Fibroblast of lung (primary cell): ENCODE measurements at regions not wholly inside any gene's neighbourhood (a gene's known extent, or its start where the extent isn't known, plus 50 kb on each side); places are given as distances from the start of the nearest gene placed in this dataset.
A peak's percentile ranks its signal among the peaks of the same experiment; 100 is the strongest.

Source experiments
- DNase-seq, 2 donors: peaks; one replicate each; pipeline versions ENCODE4 v3.0.0 to v3.0.0-alpha.2; 2010; ENCODE audit warnings: low read depth in 2 of 2
- H2AFZ ChIP-seq: 2 replicates; pipeline ENCODE4 v1.5.1; 2012; ENCODE audit warnings: low read length, control low read depth, inconsistent platforms
- H3K27ac ChIP-seq: 2 replicates; pipeline ENCODE4 v1.5.1; 2011; ENCODE audit warnings: low read length, control low read depth; ENCODE audit not compliant: insufficient read depth
- H3K27me3 ChIP-seq: 2 replicates; pipeline ENCODE4 v1.5.1; 2011; ENCODE audit warnings: mild to moderate bottlenecking, low read length; ENCODE audit not compliant: control insufficient read depth, insufficient read depth
- H3K36me3 ChIP-seq: 2 replicates; pipeline ENCODE4 v1.5.1; 2011; ENCODE audit warnings: low read length; ENCODE audit not compliant: control insufficient read depth, insufficient read depth
- H3K4me1 ChIP-seq: 2 replicates; pipeline ENCODE4 v1.5.1; 2011; ENCODE audit warnings: low read length; ENCODE audit not compliant: control insufficient read depth, insufficient read depth; ENCODE audit errors: extremely low read depth
- H3K4me2 ChIP-seq: 2 replicates; pipeline ENCODE4 v1.5.1; 2011; ENCODE audit warnings: low read length, control low read depth; ENCODE audit not compliant: insufficient read depth; ENCODE audit errors: extremely low read depth
- H3K4me3 ChIP-seq, 4 experiments: fragments of 200-600 bp in 1 of 4; sonication (generic) in 1 of 4; replicated peaks in 1 of 4; 2 replicates each; pipeline ENCODE4 v1.5.1; 2011 to 2016; ENCODE audit warnings: low read length in 4 of 4, low read depth in 3 of 4, mild to moderate bottlenecking in 3 of 4, control low read depth in 2 of 4, inconsistent platforms in 1 of 4, mixed read lengths in 1 of 4; ENCODE audit not compliant: insufficient read depth in 1 of 4; ENCODE audit errors: control extremely low read depth in 1 of 4
- H3K79me2 ChIP-seq: 2 replicates; pipeline ENCODE4 v1.5.1; 2012; ENCODE audit warnings: mild to moderate bottlenecking, low read length, inconsistent platforms; ENCODE audit not compliant: control insufficient read depth, insufficient read depth
- H3K9ac ChIP-seq: 2 replicates; pipeline ENCODE4 v1.5.1; 2011; ENCODE audit warnings: mild to moderate bottlenecking, low read length, control low read depth; ENCODE audit not compliant: insufficient read depth
- H3K9me3 ChIP-seq: 2 replicates; pipeline ENCODE4 v1.5.1; 2012; ENCODE audit warnings: low read depth, low read length; ENCODE audit not compliant: control insufficient read depth, insufficient read depth
- H4K20me1 ChIP-seq: 2 replicates; pipeline ENCODE4 v1.5.1; 2011; ENCODE audit warnings: low read length; ENCODE audit not compliant: control insufficient read depth, insufficient read depth; ENCODE audit errors: extremely low read depth
- EZH2 ChIP-seq: IDR thresholded peaks from 2 replicates; pipeline ENCODE4 v1.5.1; 2012; ENCODE audit warnings: low read length, control low read depth, mild to moderate bottlenecking; ENCODE audit errors: missing control alignments
- TF ChIP-seq, protein P1 (sequence below), 2 donors: IDR thresholded peaks in 1 of 2; conservative IDR thresholded peaks in 1 of 2; 1 replicate in 1 of 2; 2 replicates in 1 of 2; pipeline ENCODE4 v1.5.1; 2011 to 2012; ENCODE audit warnings: low read length in 2 of 2, control low read depth in 1 of 2, inconsistent platforms in 1 of 2, low read depth in 1 of 2, mild to moderate bottlenecking in 1 of 2

- Histone ChIP-seq H3K27me3 (no peaks in the 10 kb centered on the region), H3K27ac (no peak overlapping the region), H3K79me2 (no peaks in the 10 kb centered on the region), H3K36me3 (no peaks in the 10 kb centered on the region), H3K9ac (no peak overlapping the region), H2AFZ (no peak overlapping the region), H3K4me1 (no peaks in the 10 kb centered on the region), H4K20me1 (no peaks in the 10 kb centered on the region), H3K4me2 (no peak overlapping the region), H3K9me3 (no peaks in the 10 kb centered on the region), H3K4me3 (no peak overlapping the region)
- TF ChIP-seq EZH2, result no peak
- TF ChIP-seq, protein P1, sequence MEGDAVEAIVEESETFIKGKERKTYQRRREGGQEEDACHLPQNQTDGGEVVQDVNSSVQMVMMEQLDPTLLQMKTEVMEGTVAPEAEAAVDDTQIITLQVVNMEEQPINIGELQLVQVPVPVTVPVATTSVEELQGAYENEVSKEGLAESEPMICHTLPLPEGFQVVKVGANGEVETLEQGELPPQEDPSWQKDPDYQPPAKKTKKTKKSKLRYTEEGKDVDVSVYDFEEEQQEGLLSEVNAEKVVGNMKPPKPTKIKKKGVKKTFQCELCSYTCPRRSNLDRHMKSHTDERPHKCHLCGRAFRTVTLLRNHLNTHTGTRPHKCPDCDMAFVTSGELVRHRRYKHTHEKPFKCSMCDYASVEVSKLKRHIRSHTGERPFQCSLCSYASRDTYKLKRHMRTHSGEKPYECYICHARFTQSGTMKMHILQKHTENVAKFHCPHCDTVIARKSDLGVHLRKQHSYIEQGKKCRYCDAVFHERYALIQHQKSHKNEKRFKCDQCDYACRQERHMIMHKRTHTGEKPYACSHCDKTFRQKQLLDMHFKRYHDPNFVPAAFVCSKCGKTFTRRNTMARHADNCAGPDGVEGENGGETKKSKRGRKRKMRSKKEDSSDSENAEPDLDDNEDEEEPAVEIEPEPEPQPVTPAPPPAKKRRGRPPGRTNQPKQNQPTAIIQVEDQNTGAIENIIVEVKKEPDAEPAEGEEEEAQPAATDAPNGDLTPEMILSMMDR (conservative IDR thresholded peaks at IDR 0.05 in 1 of 2, IDR thresholded peaks at IDR 0.05 in 1 of 2; ENCODE audit: low read depth in 1 of 2, low read length in 2 of 2), result no peak
- no peak for DNase-seq
Observed at GRCh38 chr13:63094717-63095116, 1679.1 kb upstream of the PCDH20 start.

DNA sequence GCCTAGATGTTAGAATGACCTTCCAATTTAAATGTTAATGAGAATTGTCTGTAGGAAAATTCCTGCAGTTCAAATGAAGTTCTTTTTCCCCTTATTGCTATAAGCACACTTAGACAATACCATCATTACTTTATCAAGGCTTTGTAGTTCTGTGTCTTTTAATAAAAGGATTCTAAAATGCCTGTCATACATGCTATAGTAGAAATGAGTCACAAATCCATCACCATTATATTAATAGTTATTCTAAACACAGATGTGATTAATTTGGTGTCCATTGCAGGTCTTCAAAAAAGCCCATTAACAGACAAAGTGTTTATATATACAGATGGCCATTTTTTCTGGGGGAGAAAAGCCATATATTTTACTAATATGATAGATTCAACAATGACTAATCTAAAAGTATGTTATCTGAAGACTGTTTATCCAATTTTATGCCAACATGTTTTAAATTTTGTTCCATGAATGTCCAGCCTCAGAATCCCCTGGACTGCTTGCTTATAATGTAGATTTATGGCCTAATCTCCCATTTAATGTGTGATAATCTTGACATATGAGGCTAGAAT, 1678.3 kb upstream of the PCDH20 start:
- no peak overlapping the region for H3K4me3 ChIP-seq
- H2AFZ ChIP-seq, result no peak overlapping the region
- no peaks in the 10 kb centered on the region for H4K20me1 ChIP-seq
- H3K4me2 ChIP-seq, result no peak overlapping the region
- no peaks in the 10 kb centered on the region for H3K79me2 ChIP-seq
- no peaks in the 10 kb centered on the region for H3K27me3 ChIP-seq
- peak in 1 of 2 donors; percentile 15 for DNase-seq
- H3K9ac ChIP-seq, result no peak overlapping the region
- H3K9me3 ChIP-seq, result no peaks in the 10 kb centered on the region
- no peaks in the 10 kb centered on the region for H3K4me1 ChIP-seq
- H3K27ac ChIP-seq, result no peak overlapping the region
- H3K36me3 ChIP-seq, result no peaks in the 10 kb centered on the region
- TF ChIP-seq EZH2, result no peak
- TF ChIP-seq, protein P1 (conservative IDR thresholded peaks at IDR 0.05 in 1 of 2, IDR thresholded peaks at IDR 0.05 in 1 of 2; ENCODE audit: low read depth in 1 of 2, low read length in 2 of 2), result no peak

- DNase-seq, result peak in 1 of 2 donors; percentile 46
- Histone ChIP-seq H3K9ac (no peak overlapping the region), H3K27ac (no peak overlapping the region), H3K4me2 (no peak overlapping the region), H3K79me2 (no peaks in the 10 kb centered on the region), H3K4me1 (no peaks in the 10 kb centered on the region), H3K9me3 (no peaks in the 10 kb centered on the region), H3K27me3 (no peaks in the 10 kb centered on the region), H2AFZ (no peak overlapping the region), H3K4me3 (no peak overlapping the region), H3K36me3 (no peaks in the 10 kb centered on the region), H4K20me1 (no peaks in the 10 kb centered on the region)
- TF ChIP-seq EZH2, result no peak
- TF ChIP-seq, protein P1 (conservative IDR thresholded peaks at IDR 0.05 in 1 of 2, IDR thresholded peaks at IDR 0.05 in 1 of 2; ENCODE audit: low read depth in 1 of 2, low read length in 2 of 2), result no peak
Observed at GRCh38 chr13:63092456-63092855, 1676.8 kb upstream of the PCDH20 start.
